ENCODE measurements at regions not wholly inside any gene's neighbourhood (a gene's known extent, or its start where the extent isn't known, plus 50 kb on each side); places are given as distances from the start of the nearest gene placed in this dataset.

GRCh38 chr6:139628270-139628669 is 253.8 kb upstream of the CITED2 start:
- no peak for TF ChIP-seq EZH2 (IDR thresholded peaks at IDR 0.05; ENCODE audit: borderline replicate concordance)
- no peak for TF ChIP-seq CTCF (IDR thresholded peaks at IDR 0.05; ENCODE audit: poor library complexity)
- TF ChIP-seq EZH2phosphoT487 (IDR thresholded peaks at IDR 0.05; ENCODE audit: low read depth, severe bottlenecking, unreplicated experiment): no peak

Measured in hepatocyte (in vitro differentiated cells).